ENCODE measurements at regions not wholly inside any gene's neighbourhood (a gene's known extent, or its start where the extent isn't known, plus 50 kb on each side); places are given as distances from the start of the nearest gene placed in this dataset.

GRCh38 chr10:27618036-27618615, 114.0 kb downstream of the RAB18 start:
- WGBS = 83% methylated on average over 6 of the region's 6 CpGs
- Histone ChIP-seq H3K4me3 (ENCODE audit: low read length) (no peak overlapping the region), H3K4me1 (ENCODE audit: control insufficient read depth, insufficient read depth, low read length) (no peaks in the 10 kb centered on the region), H3K27ac (ENCODE audit: low read length) (no peak overlapping the region), H3K27me3 (ENCODE audit: control insufficient read depth, insufficient read depth) (no peaks in the 10 kb centered on the region), H3K9me3 (ENCODE audit: control insufficient read depth, low read length) (no peaks in the 10 kb centered on the region)
- ATAC-seq (no peak), DNase-seq (no peak)
- intact Hi-C loops (cut with DNase I) = no loop called here

GRCh38 chr10:27618906-27619305, 114.8 kb downstream of the RAB18 start:
- H3K27ac ChIP-seq (ENCODE audit: low read length) = no peak overlapping the region
- ATAC-seq = no peak
- WGBS = 88% methylated on average over 10 of the region's 10 CpGs

GRCh38 chr10:27619329-27619728, 115.2 kb downstream of the RAB18 start:
- H3K4me1 ChIP-seq (ENCODE audit: control insufficient read depth, insufficient read depth, low read length) = no peaks in the 10 kb centered on the region
- no peaks in the 10 kb centered on the region for H3K9me3 ChIP-seq (ENCODE audit: control insufficient read depth, low read length)
- no peak for DNase-seq
- intact Hi-C loops (cut with DNase I) = no loop called here
- H3K4me3 ChIP-seq (ENCODE audit: low read length) = no peak overlapping the region
- 93% methylated on average over 4 of the region's 4 CpGs for WGBS
- H3K27ac ChIP-seq (ENCODE audit: low read length) = no peak overlapping the region
- no peaks in the 10 kb centered on the region for H3K27me3 ChIP-seq (ENCODE audit: control insufficient read depth, insufficient read depth)
- no peak for ATAC-seq

More at GRCh38 chr10:27618906-27619305, 114.8 kb downstream of the RAB18 start:
- Histone ChIP-seq H3K4me1 (ENCODE audit: control insufficient read depth, insufficient read depth, low read length) (no peaks in the 10 kb centered on the region), H3K27me3 (ENCODE audit: control insufficient read depth, insufficient read depth) (no peaks in the 10 kb centered on the region), H3K9me3 (ENCODE audit: control insufficient read depth, low read length) (no peaks in the 10 kb centered on the region), H3K4me3 (ENCODE audit: low read length) (no peak overlapping the region)
- intact Hi-C loops (cut with DNase I) = no loop called here
- no peak for DNase-seq

- intact Hi-C loops (cut with DNase I) = no loop called here
- DNase-seq (peak in 2 of 3 donors; percentile 25 to 68), ATAC-seq (peak; percentile 76 to 84)
- H3K27me3 ChIP-seq (ENCODE audit: control insufficient read depth, insufficient read depth) = no peaks in the 10 kb centered on the region
- 47% methylated on average over 10 of the region's 10 CpGs for WGBS
- H3K4me1 ChIP-seq (ENCODE audit: control insufficient read depth, insufficient read depth, low read length) = no peaks in the 10 kb centered on the region
- no peaks in the 10 kb centered on the region for H3K9me3 ChIP-seq (ENCODE audit: control insufficient read depth, low read length)
- H3K4me3 ChIP-seq (ENCODE audit: low read length) = no peak overlapping the region
- H3K27ac ChIP-seq (ENCODE audit: low read length) = peak overlapping the region; percentile 58
These were observed 116.6 kb downstream of the RAB18 start for GRCh38 chr10:27620430-27621397.

- no peak for ATAC-seq
- Histone ChIP-seq H3K4me3 (ENCODE audit: low read length) (no peak overlapping the region), H3K9me3 (ENCODE audit: control insufficient read depth, low read length) (no peaks in the 10 kb centered on the region), H3K27me3 (ENCODE audit: control insufficient read depth, insufficient read depth) (no peaks in the 10 kb centered on the region), H3K4me1 (ENCODE audit: control insufficient read depth, insufficient read depth, low read length) (no peaks in the 10 kb centered on the region), H3K27ac (ENCODE audit: low read length) (peak overlapping the region; percentile 32)
- intact Hi-C loops (cut with DNase I) = no loop called here
- 64% methylated on average over 4 of the region's 4 CpGs for WGBS
- no peak for DNase-seq
These were observed 117.4 kb downstream of the RAB18 start for GRCh38 chr10:27621461-27621860.

GRCh38 chr10:27622596-27622995, 118.5 kb downstream of the RAB18 start:
- intact Hi-C loops (cut with DNase I) = no loop called here
- no peaks in the 10 kb centered on the region for H3K4me1 ChIP-seq (ENCODE audit: control insufficient read depth, insufficient read depth, low read length)
- ATAC-seq (no peak), DNase-seq (no peak)
- no peaks in the 10 kb centered on the region for H3K9me3 ChIP-seq (ENCODE audit: control insufficient read depth, low read length)
- no peak overlapping the region for H3K27ac ChIP-seq (ENCODE audit: low read length)
- 77% methylated on average over 1 of the region's 1 CpG for WGBS
- no peak overlapping the region for H3K4me3 ChIP-seq (ENCODE audit: low read length)
- H3K27me3 ChIP-seq (ENCODE audit: control insufficient read depth, insufficient read depth) = no peaks in the 10 kb centered on the region

All from right cardiac atrium (tissue), 5 donors.